Liver (tissue), 7 donors: ENCODE measurements at regions not wholly inside any gene's neighbourhood (a gene's known extent, or its start where the extent isn't known, plus 50 kb on each side); places are given as distances from the start of the nearest gene placed in this dataset.

Experiments
- DNase-seq: peaks from one replicate; pipeline ENCODE4 v3.0.0-alpha.2; 2017; ENCODE audit warnings: low spot score
- H3K27ac ChIP-seq, 2 donors: one replicate each; pipeline ENCODE4 v1.7.0; 2013; ENCODE audit warnings: inconsistent platforms in 2 of 2, low read length in 2 of 2, control low read depth in 1 of 2, low read depth in 1 of 2, mild to moderate bottlenecking in 1 of 2
- H3K27me3 ChIP-seq, 4 donors: one replicate each; pipeline versions ENCODE4 v1.6.1 to v1.7.0; 2013; ENCODE audit warnings: low read length in 3 of 4, inconsistent platforms in 1 of 4, mild to moderate bottlenecking in 1 of 4, moderate library complexity in 1 of 4; ENCODE audit not compliant: control insufficient read depth in 4 of 4, insufficient read depth in 4 of 4
- H3K36me3 ChIP-seq, 4 donors: one replicate each; pipeline versions ENCODE4 v1.6.1 to v1.7.0; 2013; ENCODE audit warnings: low read length in 3 of 4, mild to moderate bottlenecking in 3 of 4, low read depth in 1 of 4, moderate library complexity in 1 of 4; ENCODE audit not compliant: control insufficient read depth in 4 of 4, insufficient read depth in 3 of 4
- H3K4me1 ChIP-seq, 4 donors: one replicate each; pipeline versions ENCODE4 v1.6.1 to v1.7.0; 2013; ENCODE audit warnings: low read length in 3 of 4, mild to moderate bottlenecking in 3 of 4, moderate library complexity in 1 of 4; ENCODE audit not compliant: control insufficient read depth in 4 of 4, insufficient read depth in 4 of 4
- H3K4me3 ChIP-seq, 3 donors: one replicate each; pipeline versions ENCODE4 v1.6.1 to v1.7.0; 2013; ENCODE audit warnings: low read length in 3 of 3, control low read depth in 1 of 3, low read depth in 1 of 3, mild to moderate bottlenecking in 1 of 3
- H3K9ac ChIP-seq, 2 donors: one replicate each; pipeline ENCODE4 v1.7.0; 2013; ENCODE audit warnings: low read length in 2 of 2, mild to moderate bottlenecking in 2 of 2, moderate library complexity in 2 of 2, control low read depth in 1 of 2, low read depth in 1 of 2
- H3K9me3 ChIP-seq, 4 donors: one replicate each; pipeline versions ENCODE4 v1.6.1 to v1.7.0; 2013; ENCODE audit warnings: low read length in 3 of 4; ENCODE audit not compliant: control insufficient read depth in 4 of 4
- FOXA1 ChIP-seq: IDR thresholded peaks from 2 replicates; pipeline ENCODE4 v1.6.1; 2016; ENCODE audit warnings: antibody characterized with exemption
- FOXA2 ChIP-seq: IDR thresholded peaks from 2 replicates; pipeline ENCODE4 v1.6.1; 2016; ENCODE audit warnings: antibody characterized with exemption
- GABPA ChIP-seq, 2 donors: IDR thresholded peaks in 1 of 2; conservative IDR thresholded peaks in 1 of 2; 2 replicates each; pipeline ENCODE4 v1.6.1; 2016; ENCODE audit warnings: antibody characterized with exemption in 2 of 2, mild to moderate bottlenecking in 1 of 2, moderate library complexity in 1 of 2
- HNF4A ChIP-seq, 2 donors: conservative IDR thresholded peaks; 2 replicates each; pipeline ENCODE4 v1.6.1; 2016; ENCODE audit warnings: antibody characterized with exemption in 2 of 2, mild to moderate bottlenecking in 2 of 2
- JUND ChIP-seq, 2 donors: IDR thresholded peaks; 2 replicates each; pipeline ENCODE4 v1.6.1; 2016; ENCODE audit warnings: antibody characterized with exemption in 2 of 2
- MAX ChIP-seq: IDR thresholded peaks from 2 replicates; pipeline ENCODE4 v1.6.1; 2016; ENCODE audit warnings: antibody characterized with exemption
- NR2F2 ChIP-seq: IDR thresholded peaks from 2 replicates; pipeline ENCODE4 v1.6.1; 2016; ENCODE audit warnings: antibody characterized with exemption
- RAD21 ChIP-seq, 2 donors: IDR thresholded peaks; 2 replicates each; pipeline ENCODE4 v1.6.1; 2016; ENCODE audit warnings: antibody characterized with exemption in 2 of 2, mild to moderate bottlenecking in 2 of 2
- RXRA ChIP-seq, 2 donors: IDR thresholded peaks; 2 replicates each; pipeline ENCODE4 v1.6.1; 2017 to 2018; ENCODE audit warnings: antibody characterized with exemption in 2 of 2, mild to moderate bottlenecking in 1 of 2
- SP1 ChIP-seq: IDR thresholded peaks from 2 replicates; pipeline ENCODE4 v1.6.1; 2018; ENCODE audit warnings: antibody characterized with exemption, mild to moderate bottlenecking
- YY1 ChIP-seq: IDR thresholded peaks from 2 replicates; pipeline ENCODE4 v1.6.1; 2016; ENCODE audit warnings: antibody characterized with exemption, mild to moderate bottlenecking
- ZBTB33 ChIP-seq: IDR thresholded peaks from 2 replicates; pipeline ENCODE4 v1.6.1; 2016; ENCODE audit warnings: antibody characterized with exemption
- WGBS: extraction: QIAGEN DNeasy Blood & Tissue Kit; methylation state at CpG from one replicate; pipeline ENCODE4 v1.1.7; 2013; 5-methylcytosine and 5-hydroxymethylcytosine counted together
- TF ChIP-seq, protein P1 (sequence below): IDR thresholded peaks from 2 replicates; pipeline ENCODE4 v1.6.1; 2016; ENCODE audit warnings: antibody characterized with exemption
- TF ChIP-seq, protein P2 (sequence below): IDR thresholded peaks from 2 replicates; pipeline ENCODE4 v1.6.1; 2016; ENCODE audit warnings: antibody characterized with exemption, mild to moderate bottlenecking
- donor health status: healthy.
- donor health status: healthy.
- donor health status: healthy.
- donor health status: healthy.

GRCh38 chr13:73893833-73894232 is 240.4 kb downstream of the KLF12 start:
- H3K9me3 ChIP-seq, result no peaks in the 10 kb centered on the region
- H3K9ac ChIP-seq, result no peak overlapping the region
- no peaks in the 10 kb centered on the region for H3K36me3 ChIP-seq
- peaks cover 0 to 7% (median 0%) of the 10 kb centered on the region in 4 donors for H3K4me1 ChIP-seq
- no peak for TF ChIP-seq SP1
- no peak for TF ChIP-seq MAX
- TF ChIP-seq, protein P1, sequence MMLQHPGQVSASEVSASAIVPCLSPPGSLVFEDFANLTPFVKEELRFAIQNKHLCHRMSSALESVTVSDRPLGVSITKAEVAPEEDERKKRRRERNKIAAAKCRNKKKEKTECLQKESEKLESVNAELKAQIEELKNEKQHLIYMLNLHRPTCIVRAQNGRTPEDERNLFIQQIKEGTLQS, result no peak
- no peak for TF ChIP-seq FOXA1
- no peak for TF ChIP-seq ZBTB33
- TF ChIP-seq NR2F2, result no peak
- no peak for TF ChIP-seq JUND (IDR thresholded peaks at IDR 0.05)
- TF ChIP-seq FOXA2, result no peak
- TF ChIP-seq, protein P2, sequence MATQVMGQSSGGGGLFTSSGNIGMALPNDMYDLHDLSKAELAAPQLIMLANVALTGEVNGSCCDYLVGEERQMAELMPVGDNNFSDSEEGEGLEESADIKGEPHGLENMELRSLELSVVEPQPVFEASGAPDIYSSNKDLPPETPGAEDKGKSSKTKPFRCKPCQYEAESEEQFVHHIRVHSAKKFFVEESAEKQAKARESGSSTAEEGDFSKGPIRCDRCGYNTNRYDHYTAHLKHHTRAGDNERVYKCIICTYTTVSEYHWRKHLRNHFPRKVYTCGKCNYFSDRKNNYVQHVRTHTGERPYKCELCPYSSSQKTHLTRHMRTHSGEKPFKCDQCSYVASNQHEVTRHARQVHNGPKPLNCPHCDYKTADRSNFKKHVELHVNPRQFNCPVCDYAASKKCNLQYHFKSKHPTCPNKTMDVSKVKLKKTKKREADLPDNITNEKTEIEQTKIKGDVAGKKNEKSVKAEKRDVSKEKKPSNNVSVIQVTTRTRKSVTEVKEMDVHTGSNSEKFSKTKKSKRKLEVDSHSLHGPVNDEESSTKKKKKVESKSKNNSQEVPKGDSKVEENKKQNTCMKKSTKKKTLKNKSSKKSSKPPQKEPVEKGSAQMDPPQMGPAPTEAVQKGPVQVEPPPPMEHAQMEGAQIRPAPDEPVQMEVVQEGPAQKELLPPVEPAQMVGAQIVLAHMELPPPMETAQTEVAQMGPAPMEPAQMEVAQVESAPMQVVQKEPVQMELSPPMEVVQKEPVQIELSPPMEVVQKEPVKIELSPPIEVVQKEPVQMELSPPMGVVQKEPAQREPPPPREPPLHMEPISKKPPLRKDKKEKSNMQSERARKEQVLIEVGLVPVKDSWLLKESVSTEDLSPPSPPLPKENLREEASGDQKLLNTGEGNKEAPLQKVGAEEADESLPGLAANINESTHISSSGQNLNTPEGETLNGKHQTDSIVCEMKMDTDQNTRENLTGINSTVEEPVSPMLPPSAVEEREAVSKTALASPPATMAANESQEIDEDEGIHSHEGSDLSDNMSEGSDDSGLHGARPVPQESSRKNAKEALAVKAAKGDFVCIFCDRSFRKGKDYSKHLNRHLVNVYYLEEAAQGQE, result no peak
- TF ChIP-seq YY1, result no peak
- no peak for DNase-seq
- WGBS, result 87% methylated on average over 5 of the region's 5 CpGs
- H3K4me3 ChIP-seq, result no peak overlapping the region
- H3K27me3 ChIP-seq, result no peaks in the 10 kb centered on the region
- no peak overlapping the region for H3K27ac ChIP-seq

- Histone ChIP-seq H3K9me3 (no peaks in the 10 kb centered on the region), H3K27me3 (no peaks in the 10 kb centered on the region), H3K27ac (no peak overlapping the region), H3K4me1 (peaks cover 0 to 7% (median 0%) of the 10 kb centered on the region in 4 donors), H3K4me3 (no peak overlapping the region), H3K9ac (no peak overlapping the region), H3K36me3 (no peaks in the 10 kb centered on the region)
- TF ChIP-seq RAD21 (IDR thresholded peaks at IDR 0.05), result no peak
- TF ChIP-seq HNF4A (conservative IDR thresholded peaks at IDR 0.05), result peak in 1 of 2 donors; percentile 7
- TF ChIP-seq GABPA (IDR thresholded peaks at IDR 0.05 in 1 of 2, conservative IDR thresholded peaks at IDR 0.05 in 1 of 2), result no peak
- peak; percentile 46 to 49 for TF ChIP-seq RXRA (IDR thresholded peaks at IDR 0.05)
- 26% methylated on average over 1 of the region's 1 CpG for whole genome bisulfite sequencing
- DNase-seq, result no peak
Observed at GRCh38 chr13:73891805-73892204, 242.4 kb downstream of the KLF12 start.

DNA sequence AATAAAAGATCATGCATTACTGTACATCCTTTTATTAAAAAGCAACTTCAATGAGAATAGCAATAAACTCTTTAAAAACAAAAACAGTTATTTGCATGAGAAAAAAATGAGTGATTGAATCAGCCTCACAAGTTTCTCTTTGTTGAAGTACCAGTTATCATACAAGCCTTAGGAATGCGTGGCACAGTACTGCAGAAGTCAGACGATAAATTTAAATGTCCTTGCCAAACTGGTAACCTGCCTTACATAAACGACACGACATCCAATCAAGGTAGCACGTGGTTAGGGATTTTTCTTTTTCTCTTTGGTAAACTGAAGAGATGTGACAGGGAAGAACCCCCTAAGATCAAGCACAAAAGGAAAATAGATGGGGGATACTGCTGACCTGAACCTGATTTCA is 251.0 kb downstream of the KLF12 start:
- H3K27me3 ChIP-seq, result no peaks in the 10 kb centered on the region
- peaks cover 0 to 3% (median 0%) of the 10 kb centered on the region in 4 donors for H3K36me3 ChIP-seq
- WGBS, result 90% methylated on average over 5 of the region's 5 CpGs
- no peak overlapping the region for H3K4me3 ChIP-seq
- H3K4me1 ChIP-seq, result no peaks in the 10 kb centered on the region
- TF ChIP-seq NR2F2, result no peak
- no peaks in the 10 kb centered on the region for H3K9me3 ChIP-seq
- no peak for DNase-seq
- H3K27ac ChIP-seq, result no peak overlapping the region
- no peak overlapping the region for H3K9ac ChIP-seq
